ENCODE measurements at regions not wholly inside any gene's neighbourhood (a gene's known extent, or its start where the extent isn't known, plus 50 kb on each side); places are given as distances from the start of the nearest gene placed in this dataset.

DNA sequence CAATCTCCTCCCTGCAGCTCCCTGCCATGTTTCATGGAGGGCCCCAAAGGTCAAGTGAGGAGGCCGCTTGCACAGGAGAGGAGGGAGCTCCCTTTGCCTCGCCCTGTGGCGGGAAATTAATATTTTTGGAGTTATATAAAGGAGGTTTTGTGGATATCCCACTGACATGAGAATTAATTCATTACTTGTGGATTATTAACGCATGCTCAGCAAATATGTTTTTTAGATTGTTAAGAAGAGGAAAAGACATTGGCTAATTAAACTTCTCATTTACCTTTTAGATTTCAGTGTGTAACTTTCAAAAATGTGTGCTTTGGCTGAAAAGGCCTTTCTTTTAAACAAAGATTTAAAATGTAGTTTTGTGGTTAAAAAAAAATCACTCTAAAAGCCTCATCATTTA is 474.0 kb downstream of the SOCS6 start:
- Histone ChIP-seq H3K27me3 (ENCODE audit: insufficient read depth, low read length, poor library complexity) (no peaks in the 10 kb centered on the region), H3K9me3 (ENCODE audit: insufficient read depth, low read length, severe bottlenecking) (no peaks in the 10 kb centered on the region), H3K4me1 (ENCODE audit: insufficient read depth, low read length) (no peaks in the 10 kb centered on the region), H4K20me1 (ENCODE audit: insufficient read depth, low read length) (no peaks in the 10 kb centered on the region), H3K79me2 (ENCODE audit: insufficient read depth, low read length) (no peaks in the 10 kb centered on the region), H3K36me3 (ENCODE audit: insufficient read depth, low read length) (no peaks in the 10 kb centered on the region), H3K9ac (ENCODE audit: low read depth, low read length) (no peak overlapping the region), H3K4me2 (ENCODE audit: insufficient read depth, low read length) (no peak overlapping the region), H3K27ac (ENCODE audit: low read length) (no peak overlapping the region), H2AFZ (ENCODE audit: low read depth, low read length) (no peak overlapping the region), H3K4me3 (ENCODE audit: low read depth in 1 of 2, low read length in 2 of 2) (no peak overlapping the region)
- TF ChIP-seq EZH2 (IDR thresholded peaks at IDR 0.05; ENCODE audit: borderline replicate concordance, low read depth, low read length, severe bottlenecking) = no peak
- TF ChIP-seq, protein P1, sequence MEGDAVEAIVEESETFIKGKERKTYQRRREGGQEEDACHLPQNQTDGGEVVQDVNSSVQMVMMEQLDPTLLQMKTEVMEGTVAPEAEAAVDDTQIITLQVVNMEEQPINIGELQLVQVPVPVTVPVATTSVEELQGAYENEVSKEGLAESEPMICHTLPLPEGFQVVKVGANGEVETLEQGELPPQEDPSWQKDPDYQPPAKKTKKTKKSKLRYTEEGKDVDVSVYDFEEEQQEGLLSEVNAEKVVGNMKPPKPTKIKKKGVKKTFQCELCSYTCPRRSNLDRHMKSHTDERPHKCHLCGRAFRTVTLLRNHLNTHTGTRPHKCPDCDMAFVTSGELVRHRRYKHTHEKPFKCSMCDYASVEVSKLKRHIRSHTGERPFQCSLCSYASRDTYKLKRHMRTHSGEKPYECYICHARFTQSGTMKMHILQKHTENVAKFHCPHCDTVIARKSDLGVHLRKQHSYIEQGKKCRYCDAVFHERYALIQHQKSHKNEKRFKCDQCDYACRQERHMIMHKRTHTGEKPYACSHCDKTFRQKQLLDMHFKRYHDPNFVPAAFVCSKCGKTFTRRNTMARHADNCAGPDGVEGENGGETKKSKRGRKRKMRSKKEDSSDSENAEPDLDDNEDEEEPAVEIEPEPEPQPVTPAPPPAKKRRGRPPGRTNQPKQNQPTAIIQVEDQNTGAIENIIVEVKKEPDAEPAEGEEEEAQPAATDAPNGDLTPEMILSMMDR (IDR thresholded peaks at IDR 0.05; ENCODE audit: borderline replicate concordance, extremely low read depth, low read length, poor library complexity, severe bottlenecking) = no peak
- no peak for ATAC-seq (ENCODE audit: insufficient read depth, low read depth)
- DNase-seq = no peak

DNA sequence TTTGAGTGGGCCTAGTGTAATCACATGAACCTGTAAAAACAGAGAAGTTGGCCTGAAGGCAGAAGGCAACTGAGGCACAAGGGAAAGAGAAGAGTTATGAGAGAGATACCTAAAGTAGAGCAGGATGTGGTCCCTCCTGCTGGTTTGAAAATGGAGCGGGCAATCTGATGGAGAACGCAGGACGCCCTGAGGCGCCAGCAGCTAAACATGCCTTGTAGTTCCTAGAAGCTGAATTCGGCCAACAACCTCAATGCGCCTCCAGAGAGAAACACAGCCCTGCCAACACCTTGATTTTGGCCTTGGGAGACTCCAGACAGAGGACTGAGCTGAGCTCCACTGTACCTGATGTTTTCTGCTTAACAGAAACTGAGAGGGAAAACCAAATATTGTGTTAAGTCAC is 469.9 kb downstream of the SOCS6 start:
- no peaks in the 10 kb centered on the region for H3K9me3 ChIP-seq (ENCODE audit: insufficient read depth, low read length, severe bottlenecking)
- no peaks in the 10 kb centered on the region for H3K27me3 ChIP-seq (ENCODE audit: insufficient read depth, low read length, poor library complexity)
- no peak overlapping the region for H2AFZ ChIP-seq (ENCODE audit: low read depth, low read length)
- H3K79me2 ChIP-seq (ENCODE audit: insufficient read depth, low read length) = no peaks in the 10 kb centered on the region
- TF ChIP-seq, protein P1 (IDR thresholded peaks at IDR 0.05; ENCODE audit: borderline replicate concordance, extremely low read depth, low read length, poor library complexity, severe bottlenecking) = no peak
- no peak for TF ChIP-seq EZH2 (IDR thresholded peaks at IDR 0.05; ENCODE audit: borderline replicate concordance, low read depth, low read length, severe bottlenecking)
- ATAC-seq (ENCODE audit: insufficient read depth, low read depth) (no peak), DNase-seq (no peak)
- H4K20me1 ChIP-seq (ENCODE audit: insufficient read depth, low read length) = no peaks in the 10 kb centered on the region
- no peak overlapping the region for H3K4me3 ChIP-seq (ENCODE audit: low read depth in 1 of 2, low read length in 2 of 2)
- H3K27ac ChIP-seq (ENCODE audit: low read length) = no peak overlapping the region
- H3K4me1 ChIP-seq (ENCODE audit: insufficient read depth, low read length) = no peaks in the 10 kb centered on the region
- H3K36me3 ChIP-seq (ENCODE audit: insufficient read depth, low read length) = no peaks in the 10 kb centered on the region
- H3K9ac ChIP-seq (ENCODE audit: low read depth, low read length) = no peak overlapping the region
- no peak overlapping the region for H3K4me2 ChIP-seq (ENCODE audit: insufficient read depth, low read length)

DNA sequence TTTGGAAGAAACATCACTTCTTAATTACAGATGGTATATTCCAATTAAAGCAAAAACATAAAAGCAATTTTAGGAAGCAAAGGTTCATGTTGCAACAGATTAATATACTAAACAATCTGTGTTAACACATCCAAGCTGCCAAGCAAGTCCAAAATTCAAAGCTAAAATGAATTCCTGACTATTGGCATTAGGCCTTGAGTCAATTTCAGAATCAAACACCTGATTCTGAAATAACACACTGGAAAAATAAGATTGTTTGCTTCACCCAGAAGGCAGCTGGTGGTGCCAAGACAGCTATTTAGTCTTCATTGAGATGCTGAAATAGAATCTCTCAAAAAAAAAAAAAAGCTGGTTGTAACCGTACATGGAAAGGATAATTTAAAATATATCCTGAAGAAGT is 465.6 kb downstream of the SOCS6 start:
- Histone ChIP-seq H3K79me2 (ENCODE audit: insufficient read depth, low read length) (no peaks in the 10 kb centered on the region), H4K20me1 (ENCODE audit: insufficient read depth, low read length) (no peaks in the 10 kb centered on the region)
- no peak for ATAC-seq (ENCODE audit: insufficient read depth, low read depth)

More for the DNA sequence above, 465.6 kb downstream of the SOCS6 start:
- TF ChIP-seq, protein P1 (IDR thresholded peaks at IDR 0.05; ENCODE audit: borderline replicate concordance, extremely low read depth, low read length, poor library complexity, severe bottlenecking) = no peak
- no peak for TF ChIP-seq EZH2 (IDR thresholded peaks at IDR 0.05; ENCODE audit: borderline replicate concordance, low read depth, low read length, severe bottlenecking)
- Histone ChIP-seq H3K36me3 (ENCODE audit: insufficient read depth, low read length) (no peaks in the 10 kb centered on the region), H3K4me1 (ENCODE audit: insufficient read depth, low read length) (no peaks in the 10 kb centered on the region), H3K4me2 (ENCODE audit: insufficient read depth, low read length) (no peak overlapping the region), H3K27ac (ENCODE audit: low read length) (no peak overlapping the region), H2AFZ (ENCODE audit: low read depth, low read length) (no peak overlapping the region), H3K4me3 (ENCODE audit: low read depth in 1 of 2, low read length in 2 of 2) (no peak overlapping the region), H3K9ac (ENCODE audit: low read depth, low read length) (no peak overlapping the region), H3K9me3 (ENCODE audit: insufficient read depth, low read length, severe bottlenecking) (no peaks in the 10 kb centered on the region), H3K27me3 (ENCODE audit: insufficient read depth, low read length, poor library complexity) (no peaks in the 10 kb centered on the region)
- no peak for DNase-seq
